B cell (primary cell): ENCODE measurements at regions not wholly inside any gene's neighbourhood (a gene's known extent, or its start where the extent isn't known, plus 50 kb on each side); places are given as distances from the start of the nearest gene placed in this dataset.

ENCODE experiments used
- CTCF ChIP-seq: fragments of 200-600 bp; IDR thresholded peaks from one replicate; pipeline ENCODE4 v1.8.0; 2022; ENCODE audit warnings: antibody characterized with exemption, mild to moderate bottlenecking
- EZH2 ChIP-seq: IDR thresholded peaks from 2 replicates; pipeline ENCODE4 v1.6.1; 2012; ENCODE audit warnings: borderline replicate concordance, low read depth, mild to moderate bottlenecking, moderate library complexity, low read length; ENCODE audit not compliant: insufficient read depth, poor library complexity, severe bottlenecking

- TF ChIP-seq EZH2 (no peak), CTCF (no peak)
Measured at GRCh38 chr3:70400194-70400593, 87.8 kb upstream of the MDFIC2 start.
